Fibroblast of lung (primary cell): ENCODE measurements at regions not wholly inside any gene's neighbourhood (a gene's known extent, or its start where the extent isn't known, plus 50 kb on each side); places are given as distances from the start of the nearest gene placed in this dataset.

Experiments
- DNase-seq, 2 donors: peaks; one replicate each; pipeline versions ENCODE4 v3.0.0 to v3.0.0-alpha.2; 2010; ENCODE audit warnings: low read depth in 2 of 2
- H2AFZ ChIP-seq: 2 replicates; pipeline ENCODE4 v1.5.1; 2012; ENCODE audit warnings: low read length, control low read depth, inconsistent platforms
- H3K27ac ChIP-seq: 2 replicates; pipeline ENCODE4 v1.5.1; 2011; ENCODE audit warnings: low read length, control low read depth; ENCODE audit not compliant: insufficient read depth
- H3K27me3 ChIP-seq: 2 replicates; pipeline ENCODE4 v1.5.1; 2011; ENCODE audit warnings: mild to moderate bottlenecking, low read length; ENCODE audit not compliant: control insufficient read depth, insufficient read depth
- H3K36me3 ChIP-seq: 2 replicates; pipeline ENCODE4 v1.5.1; 2011; ENCODE audit warnings: low read length; ENCODE audit not compliant: control insufficient read depth, insufficient read depth
- H3K4me1 ChIP-seq: 2 replicates; pipeline ENCODE4 v1.5.1; 2011; ENCODE audit warnings: low read length; ENCODE audit not compliant: control insufficient read depth, insufficient read depth; ENCODE audit errors: extremely low read depth
- H3K4me2 ChIP-seq: 2 replicates; pipeline ENCODE4 v1.5.1; 2011; ENCODE audit warnings: low read length, control low read depth; ENCODE audit not compliant: insufficient read depth; ENCODE audit errors: extremely low read depth
- H3K4me3 ChIP-seq, 4 experiments: fragments of 200-600 bp in 1 of 4; sonication (generic) in 1 of 4; replicated peaks in 1 of 4; 2 replicates each; pipeline ENCODE4 v1.5.1; 2011 to 2016; ENCODE audit warnings: low read length in 4 of 4, low read depth in 3 of 4, mild to moderate bottlenecking in 3 of 4, control low read depth in 2 of 4, inconsistent platforms in 1 of 4, mixed read lengths in 1 of 4; ENCODE audit not compliant: insufficient read depth in 1 of 4; ENCODE audit errors: control extremely low read depth in 1 of 4
- H3K79me2 ChIP-seq: 2 replicates; pipeline ENCODE4 v1.5.1; 2012; ENCODE audit warnings: mild to moderate bottlenecking, low read length, inconsistent platforms; ENCODE audit not compliant: control insufficient read depth, insufficient read depth
- H3K9ac ChIP-seq: 2 replicates; pipeline ENCODE4 v1.5.1; 2011; ENCODE audit warnings: mild to moderate bottlenecking, low read length, control low read depth; ENCODE audit not compliant: insufficient read depth
- H3K9me3 ChIP-seq: 2 replicates; pipeline ENCODE4 v1.5.1; 2012; ENCODE audit warnings: low read depth, low read length; ENCODE audit not compliant: control insufficient read depth, insufficient read depth
- H4K20me1 ChIP-seq: 2 replicates; pipeline ENCODE4 v1.5.1; 2011; ENCODE audit warnings: low read length; ENCODE audit not compliant: control insufficient read depth, insufficient read depth; ENCODE audit errors: extremely low read depth
- EZH2 ChIP-seq: IDR thresholded peaks from 2 replicates; pipeline ENCODE4 v1.5.1; 2012; ENCODE audit warnings: low read length, control low read depth, mild to moderate bottlenecking; ENCODE audit errors: missing control alignments
- TF ChIP-seq, protein P1 (sequence below), 2 donors: IDR thresholded peaks in 1 of 2; conservative IDR thresholded peaks in 1 of 2; 1 replicate in 1 of 2; 2 replicates in 1 of 2; pipeline ENCODE4 v1.5.1; 2011 to 2012; ENCODE audit warnings: low read length in 2 of 2, control low read depth in 1 of 2, inconsistent platforms in 1 of 2, low read depth in 1 of 2, mild to moderate bottlenecking in 1 of 2

GRCh38 chr6:104486035-104486434 is 373.7 kb downstream of the HACE1 start:
- Histone ChIP-seq H3K27ac (no peak overlapping the region), H3K4me1 (no peaks in the 10 kb centered on the region), H3K9me3 (no peaks in the 10 kb centered on the region), H4K20me1 (no peaks in the 10 kb centered on the region), H3K79me2 (no peaks in the 10 kb centered on the region), H3K4me2 (no peak overlapping the region), H3K27me3 (no peaks in the 10 kb centered on the region), H2AFZ (no peak overlapping the region), H3K9ac (no peak overlapping the region), H3K36me3 (no peaks in the 10 kb centered on the region), H3K4me3 (no peak overlapping the region)
- TF ChIP-seq, protein P1, sequence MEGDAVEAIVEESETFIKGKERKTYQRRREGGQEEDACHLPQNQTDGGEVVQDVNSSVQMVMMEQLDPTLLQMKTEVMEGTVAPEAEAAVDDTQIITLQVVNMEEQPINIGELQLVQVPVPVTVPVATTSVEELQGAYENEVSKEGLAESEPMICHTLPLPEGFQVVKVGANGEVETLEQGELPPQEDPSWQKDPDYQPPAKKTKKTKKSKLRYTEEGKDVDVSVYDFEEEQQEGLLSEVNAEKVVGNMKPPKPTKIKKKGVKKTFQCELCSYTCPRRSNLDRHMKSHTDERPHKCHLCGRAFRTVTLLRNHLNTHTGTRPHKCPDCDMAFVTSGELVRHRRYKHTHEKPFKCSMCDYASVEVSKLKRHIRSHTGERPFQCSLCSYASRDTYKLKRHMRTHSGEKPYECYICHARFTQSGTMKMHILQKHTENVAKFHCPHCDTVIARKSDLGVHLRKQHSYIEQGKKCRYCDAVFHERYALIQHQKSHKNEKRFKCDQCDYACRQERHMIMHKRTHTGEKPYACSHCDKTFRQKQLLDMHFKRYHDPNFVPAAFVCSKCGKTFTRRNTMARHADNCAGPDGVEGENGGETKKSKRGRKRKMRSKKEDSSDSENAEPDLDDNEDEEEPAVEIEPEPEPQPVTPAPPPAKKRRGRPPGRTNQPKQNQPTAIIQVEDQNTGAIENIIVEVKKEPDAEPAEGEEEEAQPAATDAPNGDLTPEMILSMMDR (conservative IDR thresholded peaks at IDR 0.05 in 1 of 2, IDR thresholded peaks at IDR 0.05 in 1 of 2; ENCODE audit: low read depth in 1 of 2, low read length in 2 of 2), result no peak
- TF ChIP-seq EZH2, result no peak
- no peak for DNase-seq

DNA sequence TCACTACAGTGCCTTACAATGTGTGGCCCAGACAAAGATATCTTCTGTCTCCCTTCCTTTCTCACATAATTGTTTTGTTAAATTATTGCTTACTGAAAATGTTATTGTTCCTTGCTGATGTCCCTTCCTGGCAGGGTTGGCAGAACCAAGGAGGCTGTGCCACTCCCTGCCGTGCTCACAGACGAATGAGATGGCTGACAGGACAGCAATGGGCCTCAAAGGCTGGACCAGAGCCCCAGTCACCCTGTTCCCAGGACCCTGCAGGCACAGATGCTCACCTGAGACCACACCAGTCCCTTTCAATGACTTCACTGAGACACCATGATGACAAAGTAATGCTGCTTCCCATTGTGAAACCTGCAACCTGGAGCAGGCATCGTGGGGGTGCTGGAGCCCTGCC is 375.1 kb downstream of the HACE1 start:
- no peak overlapping the region for H3K4me3 ChIP-seq
- no peaks in the 10 kb centered on the region for H3K36me3 ChIP-seq
- H4K20me1 ChIP-seq, result no peaks in the 10 kb centered on the region
- H3K4me2 ChIP-seq, result no peak overlapping the region
- no peak for TF ChIP-seq EZH2
- TF ChIP-seq, protein P1 (conservative IDR thresholded peaks at IDR 0.05 in 1 of 2, IDR thresholded peaks at IDR 0.05 in 1 of 2; ENCODE audit: low read depth in 1 of 2, low read length in 2 of 2), result no peak
- H3K4me1 ChIP-seq, result no peaks in the 10 kb centered on the region
- no peaks in the 10 kb centered on the region for H3K9me3 ChIP-seq
- H3K27ac ChIP-seq, result no peak overlapping the region
- no peaks in the 10 kb centered on the region for H3K79me2 ChIP-seq
- no peak overlapping the region for H2AFZ ChIP-seq
- H3K27me3 ChIP-seq, result no peaks in the 10 kb centered on the region
- DNase-seq, result no peak
- no peak overlapping the region for H3K9ac ChIP-seq

GRCh38 chr6:104484191-104484590 is 375.5 kb downstream of the HACE1 start:
- no peak overlapping the region for H3K9ac ChIP-seq
- no peaks in the 10 kb centered on the region for H3K4me1 ChIP-seq
- no peak overlapping the region for H3K4me3 ChIP-seq
- H3K4me2 ChIP-seq, result no peak overlapping the region
- H2AFZ ChIP-seq, result no peak overlapping the region
- H3K9me3 ChIP-seq, result no peaks in the 10 kb centered on the region
- no peak for DNase-seq
- no peaks in the 10 kb centered on the region for H4K20me1 ChIP-seq
- no peak overlapping the region for H3K27ac ChIP-seq
- H3K27me3 ChIP-seq, result no peaks in the 10 kb centered on the region
- no peak for TF ChIP-seq EZH2
- TF ChIP-seq, protein P1 (conservative IDR thresholded peaks at IDR 0.05 in 1 of 2, IDR thresholded peaks at IDR 0.05 in 1 of 2; ENCODE audit: low read depth in 1 of 2, low read length in 2 of 2), result no peak
- no peaks in the 10 kb centered on the region for H3K36me3 ChIP-seq
- H3K79me2 ChIP-seq, result no peaks in the 10 kb centered on the region
